ENCODE measurements at regions not wholly inside any gene's neighbourhood (a gene's known extent, or its start where the extent isn't known, plus 50 kb on each side); places are given as distances from the start of the nearest gene placed in this dataset.

DNA sequence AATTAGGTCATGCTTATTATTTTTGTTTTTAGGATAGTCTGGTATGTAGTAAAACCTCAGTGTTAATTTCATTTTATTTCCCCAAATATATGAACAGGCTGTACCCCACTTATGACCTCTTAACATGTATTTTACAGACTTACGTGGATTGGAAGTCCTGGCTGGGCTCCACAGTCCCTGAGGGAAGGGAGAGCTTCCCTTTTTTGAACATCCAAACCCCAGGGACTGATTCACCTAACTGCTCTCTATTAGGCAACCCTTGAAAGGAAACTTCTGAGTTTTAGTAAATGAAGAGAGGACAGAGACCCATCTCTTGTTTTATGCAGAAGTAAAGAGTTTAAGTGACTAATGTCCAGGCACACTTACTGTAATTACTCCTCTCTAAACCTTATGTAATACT lies 233.1 kb upstream of the SPRY1 start:
- Histone ChIP-seq H3K79me1 (ENCODE audit: low read depth in 1 of 2, low read length in 2 of 2) (no peaks in the 10 kb centered on the region), H3K27me3 (ENCODE audit: control insufficient read depth, insufficient read depth, low read length) (no peaks in the 10 kb centered on the region), H3K4me2 (ENCODE audit: low read depth, low read length) (no peak overlapping the region), H3K4ac (ENCODE audit: low read depth, low read length) (no peak overlapping the region), H2BK20ac (ENCODE audit: low read depth, low read length) (no peak overlapping the region), H2BK120ac (ENCODE audit: low read depth, low read length) (no peak overlapping the region), H3K9ac (ENCODE audit: low read depth, low read length) (no peak overlapping the region), H2AK9ac (replicated peaks; ENCODE audit: low read depth, low read length, poor library complexity) (no peak overlapping the region), H2AK5ac (ENCODE audit: low read depth, low read length) (no peak overlapping the region), H4K8ac (ENCODE audit: low read depth in 2 of 2, low read length in 2 of 2) (no peak overlapping the region), H2AFZ (replicated peaks; ENCODE audit: low read length, poor library complexity) (no peak overlapping the region), H3K14ac (replicated peaks; ENCODE audit: low read depth, low read length) (0 out of 2 replicates have a peak overlapping the region, but pooled peaks have one; percentile 69), H3K56ac (ENCODE audit: extremely low read depth, insufficient read depth, low read length) (no peak overlapping the region), H4K91ac (ENCODE audit: insufficient read depth, low read depth, low read length) (no peak overlapping the region), H3K4me3 (ENCODE audit: insufficient read depth, low read depth, low read length) (no peak overlapping the region), H3K27ac (ENCODE audit: insufficient read depth, low read length) (no peak overlapping the region), H3K18ac (ENCODE audit: low read depth, low read length) (no peak overlapping the region), H2BK5ac (ENCODE audit: low read depth, low read length, poor library complexity, severe bottlenecking) (no peak overlapping the region), H4K20me1 (ENCODE audit: insufficient read depth, low read length) (no peaks in the 10 kb centered on the region), H3K9me1 (ENCODE audit: insufficient read depth, low read length) (no peaks in the 10 kb centered on the region), H3K36me3 (ENCODE audit: control insufficient read depth, insufficient read depth, low read length) (no peaks in the 10 kb centered on the region), H4K5ac (ENCODE audit: low read depth, low read length) (no peak overlapping the region), H3K9me3 (ENCODE audit: control insufficient read depth, insufficient read depth, low read length) (no peaks in the 10 kb centered on the region), H3K4me1 (ENCODE audit: control insufficient read depth, insufficient read depth, low read length) (no peaks in the 10 kb centered on the region), H3K23ac (ENCODE audit: low read depth, low read length) (no peak overlapping the region), H2BK15ac (ENCODE audit: low read depth, low read length) (no peak overlapping the region)
- in situ Hi-C loops (cut with MboI; ENCODE audit: low sequenced_read_pairs) (no loop called here), dilution Hi-C loops (cut with HindIII; ENCODE audit: low sequenced_read_pairs, unreplicated experiment) (no loop called here), intact Hi-C loops (cut with micrococcal nuclease) (no loop called here)
- ATAC-seq (ENCODE audit: low read depth) (no peak), DNase-seq (no peak)
- BruUV-seq (replicated peaks), result no TSS peak
- TF ChIP-seq, protein P1, sequence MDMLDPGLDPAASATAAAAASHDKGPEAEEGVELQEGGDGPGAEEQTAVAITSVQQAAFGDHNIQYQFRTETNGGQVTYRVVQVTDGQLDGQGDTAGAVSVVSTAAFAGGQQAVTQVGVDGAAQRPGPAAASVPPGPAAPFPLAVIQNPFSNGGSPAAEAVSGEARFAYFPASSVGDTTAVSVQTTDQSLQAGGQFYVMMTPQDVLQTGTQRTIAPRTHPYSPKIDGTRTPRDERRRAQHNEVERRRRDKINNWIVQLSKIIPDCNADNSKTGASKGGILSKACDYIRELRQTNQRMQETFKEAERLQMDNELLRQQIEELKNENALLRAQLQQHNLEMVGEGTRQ (IDR thresholded peaks at IDR 0.05; ENCODE audit: low read depth, low read length), result no peak
- no peak for TF ChIP-seq RFX5 (IDR thresholded peaks at IDR 0.05; ENCODE audit: low read depth, low read length)
- POLR2A ChIA-PET (ENCODE audit: unreplicated experiment), result no interaction called here
- no CpG with 5 or more reads among the region's 1 CpG for WGBS, 2 experiments (ENCODE audit: extremely low coverage in 2 of 2, insufficient read length in 1 of 2)
- CTCF ChIA-PET, result no interaction called here
